Amygdala (tissue), 56 donors: ENCODE measurements at regions not wholly inside any gene's neighbourhood (a gene's known extent, or its start where the extent isn't known, plus 50 kb on each side); places are given as distances from the start of the nearest gene placed in this dataset.
A peak's percentile ranks its signal among the peaks of the same experiment; 100 is the strongest.

Experiments used
- DNase-seq, 56 donors: peaks; one replicate each; lab custom pipeline; 2025; lab: John Stamatoyannopoulos, UW

- DNase-seq: no peak
Observed at GRCh38 chr20:11776687-11777086, 141.0 kb upstream of the BTBD3 start.

- peak in 3 of 56 donors; percentile 3 to 21 (median 5) for DNase-seq
Observed at GRCh38 chr20:11777387-11778205, 140.1 kb upstream of the BTBD3 start.

- no peak for DNase-seq
Observed at GRCh38 chr20:11778206-11778570, 139.5 kb upstream of the BTBD3 start.

- DNase-seq: no peak
Observed at GRCh38 chr20:11780765-11781369, 136.8 kb upstream of the BTBD3 start.

GRCh38 chr20:11783102-11783850 is 134.4 kb upstream of the BTBD3 start:
- DNase-seq: no peak

GRCh38 chr20:11785885-11786507 is 131.7 kb upstream of the BTBD3 start:
- DNase-seq: no peak

GRCh38 chr20:11790046-11790445 is 127.6 kb upstream of the BTBD3 start:
- DNase-seq: no peak

GRCh38 chr20:11791316-11791715 is 126.4 kb upstream of the BTBD3 start:
- no peak for DNase-seq

- DNase-seq: no peak
Observed at GRCh38 chr20:11791835-11792567, 125.7 kb upstream of the BTBD3 start.

GRCh38 chr20:11792568-11792953 is 125.1 kb upstream of the BTBD3 start:
- no peak for DNase-seq

- DNase-seq: no peak
Observed at GRCh38 chr20:11794525-11794924, 123.2 kb upstream of the BTBD3 start.

- DNase-seq: no peak
Observed at GRCh38 chr20:11795071-11795615, 122.5 kb upstream of the BTBD3 start.

- no peak for DNase-seq
Observed at GRCh38 chr20:11796026-11796425, 121.7 kb upstream of the BTBD3 start.

GRCh38 chr20:11797156-11797555 is 120.5 kb upstream of the BTBD3 start:
- DNase-seq: no peak

- no peak for DNase-seq
Observed at GRCh38 chr20:11799281-11799684, 118.4 kb upstream of the BTBD3 start.

GRCh38 chr20:11807054-11808048 is 110.3 kb upstream of the BTBD3 start:
- DNase-seq: no peak

GRCh38 chr20:11808841-11809240 is 108.9 kb upstream of the BTBD3 start:
- no peak for DNase-seq

GRCh38 chr20:11810311-11811083 is 107.2 kb upstream of the BTBD3 start:
- no peak for DNase-seq
